GM21529 (cell line): ENCODE measurements at regions not wholly inside any gene's neighbourhood (a gene's known extent, or its start where the extent isn't known, plus 50 kb on each side); places are given as distances from the start of the nearest gene placed in this dataset.

Experiments used
- ATAC-seq: cut with Tn5 transposase; IDR thresholded peaks from one replicate; pipeline ENCODE4 v1.9.1; 2021; ENCODE audit not compliant: unreplicated experiment

DNA sequence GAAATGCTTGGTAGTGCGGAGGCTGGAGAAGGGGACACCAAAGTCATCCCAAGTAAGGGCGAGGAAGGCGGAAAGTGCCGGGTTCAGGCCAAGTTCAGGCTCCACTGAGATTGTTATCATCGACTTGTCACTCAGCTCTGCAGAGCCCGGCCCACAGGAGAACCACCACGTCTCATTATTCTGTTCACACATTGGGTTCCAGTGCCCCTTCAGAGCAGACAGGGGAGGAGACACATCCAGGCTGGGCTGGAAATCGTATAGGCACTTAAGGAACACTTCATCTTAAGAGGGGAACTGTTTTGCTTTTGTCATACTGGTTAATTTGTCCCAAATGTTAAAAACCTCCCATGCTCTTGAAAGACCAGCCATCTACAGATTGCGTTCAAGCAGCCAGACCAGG is 118.3 kb upstream of the ADAMTS18 start:
- no peak for ATAC-seq

DNA sequence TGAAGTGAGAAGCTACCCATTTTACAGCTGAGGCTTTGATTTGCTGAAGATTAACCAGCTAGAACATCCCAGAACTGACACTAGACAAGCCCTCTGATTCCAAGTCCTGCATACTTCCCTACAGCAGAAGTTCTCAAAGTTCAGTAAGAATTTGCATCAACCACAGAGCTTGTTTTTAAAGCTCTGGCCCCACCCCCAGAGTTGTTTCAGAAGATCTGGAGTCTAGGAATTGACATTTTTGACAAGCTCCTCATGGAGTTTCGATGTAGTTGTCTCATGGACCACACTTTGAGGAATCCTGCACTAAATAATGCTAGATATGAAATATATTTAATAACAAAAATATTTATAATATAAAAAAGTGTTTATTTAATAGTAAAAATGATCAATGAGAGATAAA is 120.3 kb upstream of the ADAMTS18 start:
- ATAC-seq: no peak

DNA sequence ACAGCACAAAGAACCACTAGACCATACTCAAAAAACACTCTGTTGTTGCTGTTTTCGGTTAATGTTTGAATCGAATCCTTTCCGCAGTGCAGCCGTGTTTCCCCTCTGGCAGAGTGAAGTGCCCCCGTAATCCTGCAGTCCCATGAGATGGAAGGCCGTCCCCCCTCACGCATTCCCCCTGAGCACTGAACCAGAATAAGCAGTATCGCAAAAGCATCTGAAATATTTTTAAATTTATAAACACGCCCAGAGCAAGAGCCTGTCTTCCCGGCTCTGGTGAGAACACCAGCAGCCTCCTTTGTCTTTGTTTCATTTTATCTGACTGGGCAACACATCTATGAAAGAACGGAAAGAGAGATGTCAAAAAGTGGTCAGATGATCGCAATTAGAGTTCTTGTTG is 121.0 kb upstream of the ADAMTS18 start:
- no peak for ATAC-seq

DNA sequence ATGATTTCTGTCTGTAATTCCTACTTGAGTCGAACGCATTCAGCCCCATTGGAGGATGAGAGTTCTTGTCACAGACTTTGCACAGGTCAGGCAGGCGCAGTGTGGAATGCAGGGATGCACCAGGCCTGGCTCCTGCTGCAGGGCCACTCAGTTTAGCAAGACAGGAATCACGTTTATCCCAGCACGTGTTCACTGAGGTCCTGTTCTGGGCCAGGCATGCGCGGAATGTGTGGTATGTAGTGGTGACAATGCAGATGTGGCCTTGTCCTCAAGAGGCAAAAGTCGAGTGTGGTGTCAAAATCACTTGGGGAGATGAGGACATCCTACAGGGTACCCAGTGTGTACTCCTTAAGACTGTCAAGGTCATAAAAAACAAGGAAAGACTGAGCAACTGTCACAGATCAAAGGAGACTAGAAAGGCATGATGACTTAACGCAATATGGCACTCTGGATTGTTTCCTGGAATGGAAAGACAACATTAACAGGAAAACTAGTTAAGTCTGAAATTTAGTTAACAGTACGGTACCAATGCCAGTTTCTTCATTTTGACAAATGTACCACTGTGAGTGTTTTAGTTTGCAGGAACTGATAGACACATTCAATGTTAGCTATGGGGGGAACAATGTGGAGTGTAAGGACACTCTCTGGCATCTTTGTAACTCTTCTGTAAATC is 121.5 kb upstream of the ADAMTS18 start:
- no peak for ATAC-seq

DNA sequence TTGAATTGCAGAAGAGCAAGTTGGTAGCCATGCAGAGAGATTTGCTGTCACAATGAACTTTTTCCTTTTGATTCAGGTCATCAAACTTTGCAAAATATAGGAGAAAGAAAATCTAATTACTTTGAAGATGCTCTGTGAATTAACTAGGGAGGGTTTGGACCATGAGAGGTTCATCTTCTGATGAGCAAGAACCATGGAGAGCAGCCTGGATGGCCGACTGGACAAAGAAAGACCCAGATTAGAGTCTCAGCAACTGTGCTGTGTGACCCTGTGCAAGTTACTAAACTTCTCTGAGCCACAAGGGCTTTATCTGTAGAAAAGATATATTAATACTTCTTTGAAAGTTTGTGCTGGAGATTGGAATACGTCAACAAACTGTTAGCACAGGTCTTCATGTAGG is 122.6 kb upstream of the ADAMTS18 start:
- ATAC-seq: no peak

DNA sequence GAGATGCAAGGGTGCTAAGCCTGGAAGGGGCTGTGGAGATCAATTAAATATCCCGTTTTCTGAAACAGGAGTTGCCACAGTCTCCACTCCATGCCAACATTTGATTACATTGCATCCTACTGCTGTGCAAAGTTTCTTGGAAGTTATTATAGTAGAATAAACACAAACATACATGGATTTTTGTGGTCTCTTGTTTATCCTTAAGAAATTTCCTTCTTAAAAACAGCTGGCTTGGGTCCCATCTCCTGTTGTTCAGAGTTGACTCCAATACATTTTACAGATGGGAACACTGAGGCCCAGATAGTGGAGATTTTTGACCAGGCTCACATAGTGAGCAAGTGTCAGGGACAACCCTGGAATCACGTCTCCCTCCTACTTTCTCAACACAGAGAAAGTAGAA is 124.0 kb upstream of the ADAMTS18 start:
- ATAC-seq: no peak

DNA sequence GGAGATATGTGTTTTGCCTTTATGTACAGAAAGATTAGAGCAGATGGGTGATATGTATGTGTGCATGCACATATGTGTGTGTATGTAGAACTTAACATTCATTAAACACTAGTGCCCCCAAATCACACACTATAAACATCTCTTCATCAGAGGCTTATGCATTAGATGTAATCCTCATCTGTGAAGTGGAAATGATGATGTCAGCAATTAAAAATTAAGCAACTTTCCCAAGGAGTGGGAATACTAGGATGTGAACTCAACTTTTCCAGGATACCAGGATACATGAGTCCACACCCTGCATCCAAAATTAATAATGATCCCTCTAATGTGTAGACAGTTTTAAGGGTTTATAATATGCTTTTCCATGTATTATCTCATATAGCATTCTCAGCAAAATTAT is 127.7 kb upstream of the ADAMTS18 start:
- ATAC-seq: no peak

DNA sequence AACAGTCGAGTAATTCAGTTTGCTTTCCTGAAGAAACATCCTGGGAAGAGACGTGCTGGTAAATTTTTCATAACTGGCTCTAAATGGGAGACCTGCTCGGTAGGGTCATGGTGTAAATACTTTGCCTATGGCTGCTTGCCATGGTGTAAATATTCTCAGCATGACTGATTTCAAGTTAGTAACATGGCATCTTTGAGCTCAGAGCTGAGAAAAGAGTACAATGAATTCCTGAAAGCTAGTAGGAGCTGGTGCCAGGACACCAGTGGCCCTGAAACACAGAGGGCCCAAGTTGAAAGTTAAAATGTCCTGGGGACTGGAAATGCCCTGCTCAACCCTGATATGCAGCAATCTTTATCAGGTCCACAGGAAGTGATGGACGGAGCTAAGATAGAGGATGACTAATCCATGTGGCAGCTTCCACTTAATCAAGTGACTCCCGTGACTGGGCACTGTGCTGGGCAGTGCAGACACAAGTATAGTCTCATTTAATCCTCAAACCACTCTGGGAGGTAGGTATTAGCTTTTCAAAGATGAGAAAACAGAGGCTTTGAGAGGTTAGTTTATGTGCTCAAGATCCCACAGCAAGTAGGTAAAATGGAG is 130.1 kb upstream of the ADAMTS18 start:
- no peak for ATAC-seq

DNA sequence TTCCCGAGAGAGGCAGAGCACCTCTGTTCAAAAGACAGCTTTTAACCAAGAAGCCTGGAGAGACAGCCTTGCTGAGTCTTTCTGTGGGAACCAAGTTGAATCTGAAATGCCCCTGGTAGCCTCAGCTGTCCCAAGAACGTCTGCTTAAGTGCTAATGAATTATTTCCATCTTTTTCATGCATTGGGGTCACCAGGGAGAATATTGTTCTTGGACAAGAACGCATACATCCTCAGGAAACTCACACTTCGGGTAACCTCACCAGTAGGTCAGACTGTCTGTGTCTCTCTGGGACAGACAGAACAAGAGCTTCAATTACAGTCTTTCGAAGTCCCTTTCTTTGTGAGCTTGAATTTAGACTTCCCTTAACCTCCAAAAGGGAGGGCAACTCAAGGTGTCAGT is 134.6 kb upstream of the ADAMTS18 start:
- ATAC-seq: no peak

DNA sequence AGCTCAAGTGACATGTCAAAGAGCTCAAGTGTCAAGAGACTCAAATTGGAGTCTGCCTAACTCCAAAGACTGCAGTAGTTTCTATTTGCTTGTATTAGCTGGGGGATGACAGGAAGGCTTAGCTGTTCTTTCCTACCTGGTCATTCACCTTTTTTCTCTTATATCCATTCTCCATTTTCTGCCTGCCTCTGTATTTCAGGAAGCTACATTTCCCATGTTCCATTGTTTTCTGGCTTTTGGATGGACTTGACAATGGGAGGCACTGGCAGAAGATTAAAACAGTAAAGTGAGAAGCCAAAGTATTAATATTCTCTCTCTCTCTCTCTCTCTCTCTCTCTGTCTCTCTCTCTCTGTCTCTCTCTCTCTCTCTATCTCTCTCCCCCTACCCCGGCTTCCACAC is 135.7 kb upstream of the ADAMTS18 start:
- no peak for ATAC-seq

DNA sequence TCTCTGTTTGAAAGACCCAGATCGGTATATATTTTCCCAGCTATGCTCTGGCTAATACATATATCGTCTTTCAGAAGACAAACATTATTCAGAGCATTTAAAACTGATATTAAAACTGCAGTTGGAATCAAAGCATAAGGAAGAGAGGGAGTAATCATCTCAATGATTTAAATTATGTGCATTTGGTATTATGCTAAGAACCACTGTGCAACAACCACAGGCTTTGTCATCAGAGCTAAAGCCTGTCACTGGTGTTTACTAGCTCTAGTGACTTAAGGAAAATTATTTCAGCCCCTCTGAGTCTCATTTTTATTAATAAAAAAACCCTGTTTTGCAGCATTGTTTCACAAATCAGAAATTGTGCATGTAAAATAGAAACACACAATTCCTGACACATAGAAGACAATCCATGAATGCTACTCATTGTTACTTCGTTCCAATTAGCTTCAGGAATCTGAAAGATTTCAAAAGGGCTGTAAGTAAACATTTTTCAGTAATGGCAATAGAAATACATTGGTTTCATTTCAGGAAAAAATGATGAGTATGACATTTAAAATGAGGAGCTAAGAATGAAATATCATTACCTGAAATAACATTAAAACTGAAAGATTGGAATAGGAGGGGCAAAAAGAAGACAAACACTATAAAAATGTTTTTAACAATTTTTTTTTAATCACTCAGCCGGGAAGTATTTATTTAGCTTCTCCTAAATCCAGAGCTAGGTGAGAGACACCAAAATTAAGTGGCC is 136.5 kb upstream of the ADAMTS18 start:
- no peak for ATAC-seq

DNA sequence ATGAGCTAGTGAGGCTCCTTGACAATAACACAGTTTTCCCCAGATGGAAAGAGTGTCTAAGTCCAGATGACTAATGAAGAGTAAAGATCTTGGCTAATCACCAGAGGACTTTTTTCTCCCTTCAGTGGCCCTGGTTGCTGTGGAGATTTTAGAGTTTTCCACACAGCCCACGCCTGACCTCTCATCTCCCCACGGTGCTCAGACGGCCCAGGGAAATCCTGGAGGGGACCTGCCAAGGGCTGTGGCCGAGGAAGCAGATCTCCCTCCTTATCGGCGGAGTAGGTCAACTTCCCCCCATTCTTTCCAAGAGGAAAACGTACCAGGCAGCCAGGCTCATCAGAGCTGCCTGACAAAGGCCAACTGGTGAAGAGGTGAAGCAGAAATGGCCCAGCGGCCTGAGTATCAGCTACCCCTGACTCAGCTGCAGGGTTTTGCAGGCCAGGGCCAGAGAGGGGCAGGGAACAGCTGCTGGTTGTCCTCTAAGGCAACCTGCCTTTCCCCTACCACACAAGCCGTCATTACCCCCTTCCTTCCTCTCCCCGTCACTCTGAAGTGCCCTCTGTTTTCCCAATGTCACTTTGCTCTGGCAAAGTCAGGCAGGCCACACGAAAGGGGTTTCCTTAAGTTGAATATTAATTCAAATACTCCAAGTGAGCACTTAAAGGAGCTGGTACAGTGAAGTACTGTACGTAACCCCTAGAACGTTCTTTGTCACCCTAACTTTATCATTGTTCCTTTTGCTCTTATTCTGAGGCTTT is 140.2 kb upstream of the ADAMTS18 start:
- no peak for ATAC-seq

DNA sequence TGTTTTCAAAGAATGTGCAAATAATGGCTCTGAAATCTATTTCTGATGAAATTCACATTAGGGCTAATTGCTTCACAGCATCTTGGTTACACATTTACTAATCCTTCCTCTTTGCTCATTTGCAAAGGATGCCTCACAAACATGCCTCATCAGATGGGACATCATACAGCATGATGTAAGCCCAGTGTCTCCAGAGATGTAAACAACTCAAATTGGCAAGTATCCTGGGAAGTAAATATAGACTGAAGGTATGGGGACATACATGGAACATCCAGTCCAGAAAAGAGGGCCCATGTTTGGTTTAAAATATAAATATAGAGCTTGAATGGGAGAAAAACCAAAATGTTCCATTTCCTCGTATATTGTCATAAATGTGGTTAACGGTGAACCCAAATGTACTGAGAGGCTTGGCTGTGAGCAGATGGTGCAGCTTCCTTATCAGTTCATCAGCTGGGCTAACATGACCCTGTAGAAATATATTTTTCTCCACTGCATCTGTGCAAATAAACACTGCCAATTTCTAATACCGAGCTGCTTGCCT is 142.9 kb upstream of the NUDT7 start:
- ATAC-seq: no peak

DNA sequence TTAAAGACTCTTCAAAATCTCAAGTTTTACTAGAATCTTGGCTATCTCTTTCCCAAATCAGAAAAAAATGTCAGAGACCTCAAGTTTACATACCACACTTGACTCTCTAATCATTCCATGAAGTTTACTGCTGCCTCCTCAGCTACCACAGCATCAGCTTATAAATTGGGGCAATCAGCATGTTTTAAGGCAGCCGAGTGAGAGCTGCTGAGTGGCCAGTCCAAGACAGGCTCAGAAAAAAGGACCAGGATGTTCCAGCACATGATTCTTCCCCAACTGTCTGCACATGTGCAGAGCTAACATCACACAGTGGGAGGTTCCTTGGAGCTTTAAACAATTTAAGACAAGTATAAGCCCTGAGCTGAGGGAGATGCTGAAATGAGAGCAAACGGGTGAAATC is 140.6 kb upstream of the NUDT7 start:
- no peak for ATAC-seq

DNA sequence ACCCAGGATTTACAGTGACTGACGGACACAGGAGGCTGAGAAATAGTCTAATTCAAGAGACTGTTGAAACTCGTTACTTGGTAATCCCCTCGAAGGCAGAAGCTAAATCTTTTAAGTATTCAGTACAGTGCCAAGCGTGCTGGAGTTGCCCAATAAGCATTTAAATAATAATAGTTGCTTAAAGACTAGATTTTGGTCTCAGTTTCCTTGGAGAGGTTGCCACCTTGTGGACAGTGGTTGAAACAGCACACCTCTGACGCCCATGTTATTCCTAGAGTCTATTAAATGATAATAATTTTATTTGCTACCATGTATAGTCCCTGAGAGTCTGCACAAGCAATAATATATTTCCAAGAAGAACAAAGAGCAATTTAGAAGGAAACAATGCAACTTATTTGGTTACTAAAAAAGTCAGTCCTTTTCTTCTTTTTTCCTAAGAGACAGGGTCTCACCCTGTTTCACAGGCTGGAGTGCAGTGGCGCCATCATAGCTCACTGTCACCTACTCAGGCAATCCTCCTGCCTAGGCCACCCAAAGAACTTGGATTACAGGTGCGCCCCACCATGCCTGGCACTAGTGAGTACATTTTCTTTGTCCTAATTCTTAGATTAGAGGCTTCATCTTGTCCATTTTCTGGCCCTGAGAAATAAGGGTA is 138.0 kb upstream of the NUDT7 start:
- ATAC-seq: peak; percentile 62

DNA sequence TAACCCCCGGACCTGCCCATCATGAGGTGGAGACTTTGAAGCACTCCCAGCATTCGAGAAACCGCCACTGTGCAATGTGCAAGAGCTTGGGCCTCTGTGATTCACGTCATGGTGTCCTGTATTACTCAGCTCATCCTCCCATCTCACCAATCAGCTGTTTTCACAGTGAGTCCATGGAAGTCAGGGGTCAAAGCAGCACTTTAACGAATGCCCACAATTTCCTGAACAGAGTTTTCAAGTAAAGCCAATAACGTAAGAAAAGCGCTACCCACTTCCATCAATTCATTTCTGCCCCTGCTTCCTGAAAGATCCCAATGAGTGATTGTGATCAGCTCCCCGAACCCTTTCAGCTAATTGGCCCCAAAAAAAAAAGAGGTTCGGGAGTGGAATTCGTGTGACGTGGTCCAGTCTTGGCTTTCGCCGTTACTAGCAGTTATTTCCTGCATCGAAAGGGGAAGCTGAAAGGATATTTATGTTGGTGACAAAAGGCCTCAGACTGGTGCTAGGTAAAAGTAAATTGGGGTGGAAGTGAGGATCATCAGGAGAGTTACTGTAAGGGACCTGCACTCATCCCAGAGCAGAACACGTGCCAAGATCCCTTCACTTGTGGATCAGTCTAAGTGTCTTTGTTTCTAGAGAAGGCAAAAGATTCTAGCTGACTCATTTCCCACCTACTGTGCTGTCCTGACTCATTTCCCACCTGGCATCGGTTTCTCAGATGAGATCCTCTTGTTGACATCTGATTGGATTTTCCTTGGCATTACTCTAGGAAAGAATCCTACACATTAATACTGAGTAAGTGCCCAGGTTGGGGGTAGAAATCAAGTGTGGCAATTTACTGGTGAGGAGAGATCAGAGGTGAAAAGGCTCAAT is 136.7 kb upstream of the NUDT7 start:
- ATAC-seq: no peak

DNA sequence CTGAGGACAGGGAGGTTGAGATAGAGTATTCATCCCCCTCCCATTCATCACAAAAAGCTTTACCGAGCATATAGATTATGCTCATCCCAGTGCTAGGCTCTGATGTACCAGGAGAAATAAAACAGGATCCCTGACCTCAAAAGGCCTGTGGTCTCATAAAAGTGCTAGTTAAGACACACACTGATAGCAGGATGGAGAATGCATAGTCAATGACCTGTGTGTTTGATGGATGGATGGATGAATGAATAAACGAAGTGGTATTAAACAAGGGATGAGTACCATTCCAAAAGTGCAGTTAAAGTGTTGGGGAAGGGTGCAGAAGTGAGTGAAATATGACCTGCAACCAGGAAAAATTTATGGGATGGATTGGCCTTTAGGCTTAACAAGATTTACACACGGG is 133.9 kb upstream of the NUDT7 start:
- ATAC-seq: no peak

DNA sequence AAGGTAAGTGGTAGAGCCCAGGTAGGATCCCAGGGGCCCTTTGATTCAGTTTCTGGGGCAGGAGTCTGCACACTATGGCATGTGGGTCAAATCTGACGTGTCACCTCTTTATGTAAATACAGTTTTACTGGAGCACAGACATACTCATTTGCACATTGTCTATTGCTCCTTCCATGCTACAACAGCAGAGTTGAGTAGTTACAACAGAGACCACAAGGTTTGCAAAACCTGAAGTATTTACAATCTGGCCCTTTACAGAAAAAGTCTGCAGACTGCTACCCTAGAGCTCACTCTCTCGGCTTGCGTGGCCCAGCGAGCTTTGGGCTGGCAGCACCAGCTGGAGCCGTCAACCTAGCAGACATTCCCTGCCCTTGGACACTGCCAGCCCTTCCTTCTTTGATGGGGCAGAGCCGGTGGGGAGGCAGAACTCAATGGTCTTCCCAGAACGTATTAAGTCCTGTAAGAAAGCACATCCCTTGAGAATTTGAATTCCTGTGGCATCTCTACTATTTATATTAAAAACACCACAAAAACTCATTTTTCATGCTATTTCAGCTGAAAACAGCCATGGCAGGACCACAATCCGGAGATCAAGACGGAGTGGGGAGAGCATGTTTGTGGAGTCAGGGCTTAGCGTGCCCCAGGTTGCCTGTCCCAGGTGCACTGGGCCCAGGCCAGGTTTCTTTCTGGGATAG is 133.1 kb upstream of the NUDT7 start:
- no peak for ATAC-seq

DNA sequence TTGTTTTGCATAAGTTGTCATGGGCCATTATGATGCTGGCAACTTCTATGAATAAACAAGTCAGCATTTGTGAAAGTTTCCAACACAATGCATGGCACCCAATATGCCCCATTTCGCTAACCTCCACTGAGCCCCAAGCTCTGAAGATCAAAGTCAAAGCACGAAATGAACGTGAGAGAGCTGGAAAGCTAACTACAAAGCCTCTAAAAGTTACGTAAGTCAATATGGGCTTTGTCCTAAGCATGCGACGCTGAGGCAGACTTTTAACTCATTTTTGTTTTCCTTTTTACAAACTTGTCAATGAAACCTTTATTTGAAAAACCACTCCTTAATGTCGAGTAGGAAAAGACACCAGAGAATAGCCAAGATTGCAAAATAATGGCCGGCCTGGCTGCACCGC is 131.6 kb upstream of the NUDT7 start:
- ATAC-seq: no peak
